Daoy (cell line): ENCODE measurements at regions not wholly inside any gene's neighbourhood (a gene's known extent, or its start where the extent isn't known, plus 50 kb on each side); places are given as distances from the start of the nearest gene placed in this dataset.

Experiments
- DNase-seq: peaks from one replicate; pipeline ENCODE4 v3.0.0-alpha.2; 2015; ENCODE audit warnings: low read depth

DNA sequence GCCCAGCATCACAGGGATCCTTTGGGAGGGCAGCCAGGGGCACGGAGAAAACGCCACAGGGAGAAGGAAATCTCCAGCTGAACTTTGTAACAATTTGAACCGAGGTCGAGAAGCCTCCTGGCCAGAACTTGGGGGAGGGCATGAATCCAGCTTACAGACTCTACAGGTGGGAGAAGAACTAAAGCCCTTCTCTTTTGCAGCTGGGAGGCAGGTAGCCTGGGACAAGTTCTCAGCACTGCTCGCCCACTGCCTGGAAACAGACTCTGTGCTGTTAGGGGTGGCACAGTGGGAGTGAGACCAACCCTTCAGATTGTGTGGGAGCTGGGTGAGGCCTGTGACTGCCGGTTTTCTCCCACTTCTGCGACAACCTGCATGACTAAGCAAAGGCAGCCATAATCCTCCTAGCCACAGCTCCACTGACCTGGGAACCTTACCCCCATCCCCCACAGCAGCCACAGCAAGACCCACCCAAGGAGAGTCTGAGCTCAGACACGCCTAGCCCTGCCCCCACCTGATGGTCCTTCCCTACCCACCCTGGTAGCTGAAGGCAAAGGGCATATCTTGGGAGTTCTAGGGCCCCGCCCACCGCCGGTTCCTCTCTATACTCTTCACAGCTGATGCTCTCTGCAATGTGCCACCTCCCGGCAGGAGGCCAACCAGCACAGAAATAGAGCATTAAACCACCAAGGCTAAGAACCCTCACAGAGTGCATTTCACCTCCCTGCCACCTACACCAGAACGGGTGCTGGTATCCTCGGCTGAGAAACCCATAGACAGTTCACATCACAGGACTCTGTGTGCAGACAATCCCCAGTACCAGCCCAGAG lies 136.0 kb upstream of the SIX2 start:
- DNase-seq = no peak

DNA sequence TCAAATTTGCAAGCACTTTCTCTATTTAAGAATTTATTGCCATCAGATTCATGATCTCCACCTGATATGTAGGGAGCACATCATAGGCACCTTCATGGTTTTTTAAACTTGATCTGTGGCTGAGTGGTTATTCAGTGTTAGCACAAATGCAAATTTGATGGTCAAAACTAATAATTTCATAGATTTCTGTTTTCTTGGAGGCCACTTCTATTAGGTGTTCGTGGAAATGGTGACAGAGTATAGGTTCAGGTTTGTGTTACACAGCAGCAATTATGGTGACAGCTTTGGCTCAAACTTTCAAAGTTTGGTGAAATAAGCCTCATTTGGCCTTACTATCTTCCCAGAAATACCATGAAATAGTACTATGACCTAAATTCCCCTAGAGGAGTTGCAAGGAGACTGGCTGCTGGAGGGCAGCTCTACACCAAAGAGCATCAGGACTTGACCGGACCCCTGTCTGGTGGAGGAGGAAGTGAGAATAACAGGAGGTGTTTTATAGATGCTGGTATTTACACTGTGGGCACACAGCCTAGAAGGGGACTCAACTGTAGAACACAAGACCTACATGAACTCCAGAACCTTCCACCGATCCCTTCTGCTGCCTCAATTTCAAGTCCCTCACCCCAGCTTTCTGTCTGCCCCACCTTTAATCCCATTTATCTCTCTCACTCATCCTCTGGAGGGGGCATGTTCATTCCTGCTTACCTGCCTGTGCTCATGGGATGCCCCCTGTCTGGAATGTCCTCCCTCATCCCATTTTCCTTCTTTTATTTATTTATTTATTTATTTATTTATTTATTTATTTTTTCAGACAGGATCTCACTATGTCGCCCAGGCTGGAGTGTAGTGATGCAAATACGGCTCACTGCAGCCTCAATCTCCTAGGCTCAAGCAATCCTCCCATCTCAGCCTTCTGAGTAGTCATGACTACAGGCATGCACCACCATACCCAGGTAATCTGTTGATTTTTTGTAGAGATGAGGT lies 132.9 kb upstream of the SIX2 start:
- DNase-seq = no peak

DNA sequence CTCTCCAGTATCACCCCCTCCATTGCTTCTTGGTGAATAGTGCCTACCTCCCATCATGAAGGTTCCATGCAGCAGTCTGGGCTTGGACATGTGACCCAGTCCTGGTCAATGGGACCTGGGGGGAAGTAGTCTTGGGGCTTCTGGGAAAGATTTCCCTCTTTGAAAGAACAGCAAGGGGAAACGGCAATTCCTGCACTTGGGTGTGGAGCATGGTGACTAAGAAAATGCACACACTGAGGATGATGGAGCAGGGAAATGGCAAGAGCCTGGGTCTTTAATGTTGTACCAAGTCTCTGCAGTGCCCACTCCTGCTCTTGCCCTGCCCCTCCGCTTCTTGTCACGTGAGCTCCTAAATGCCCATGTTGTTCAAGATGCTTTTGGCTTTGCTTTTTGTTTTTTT lies 131.4 kb upstream of the SIX2 start:
- no peak for DNase-seq

DNA sequence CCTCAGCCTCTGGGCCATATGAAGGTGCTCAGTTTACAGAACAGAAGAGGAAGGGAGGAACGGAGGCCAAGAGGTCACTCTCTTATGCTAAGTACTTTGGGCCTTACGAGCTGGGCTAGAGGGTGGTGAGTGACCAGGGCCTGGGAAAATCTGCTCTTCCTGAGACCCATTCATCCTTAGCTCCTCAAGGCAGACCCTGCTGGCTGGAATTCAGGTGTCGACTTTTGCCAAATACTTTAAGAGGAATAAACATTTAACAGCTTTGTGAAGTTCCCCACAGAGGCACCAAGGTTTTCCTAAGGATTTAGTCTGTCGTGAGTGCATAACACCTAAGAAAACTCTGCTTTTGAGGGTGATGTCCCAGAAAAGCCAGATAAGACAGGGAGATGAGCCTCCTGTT lies 129.7 kb upstream of the SIX2 start:
- no peak for DNase-seq

DNA sequence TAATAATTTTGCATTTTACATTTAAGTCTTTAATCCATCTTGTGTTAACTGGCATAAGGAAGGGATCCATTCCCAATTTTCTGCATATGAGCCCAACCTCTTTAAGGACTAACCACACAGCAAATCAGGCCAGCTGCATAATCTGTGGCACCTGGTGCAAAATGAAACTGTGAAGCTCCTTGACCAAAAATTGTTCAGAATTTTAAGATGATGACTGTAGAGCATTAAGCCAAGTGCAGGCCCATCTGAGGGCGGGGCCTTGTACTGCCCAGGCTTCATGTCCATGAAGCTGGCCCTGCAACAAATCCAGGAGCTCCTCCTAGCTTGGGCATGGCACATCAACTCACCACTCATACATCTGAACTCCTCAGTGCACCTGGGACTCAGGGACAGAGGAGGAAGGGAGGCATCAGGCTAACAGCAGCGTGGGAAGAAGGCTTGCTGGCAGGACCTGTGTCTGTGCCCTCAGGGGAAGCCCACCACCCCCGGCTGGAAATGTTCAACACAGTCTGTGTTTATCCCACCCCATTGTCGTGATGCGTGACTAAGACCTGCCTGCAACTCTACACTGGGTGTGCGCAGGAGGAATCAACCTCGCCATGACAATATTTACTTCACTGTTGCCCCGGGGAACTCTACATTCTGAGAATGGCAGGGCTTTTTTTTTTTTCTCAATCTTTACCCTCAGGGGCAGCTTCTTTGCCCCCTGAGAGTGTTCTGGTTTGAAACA lies 128.9 kb upstream of the SIX2 start:
- no peak for DNase-seq

DNA sequence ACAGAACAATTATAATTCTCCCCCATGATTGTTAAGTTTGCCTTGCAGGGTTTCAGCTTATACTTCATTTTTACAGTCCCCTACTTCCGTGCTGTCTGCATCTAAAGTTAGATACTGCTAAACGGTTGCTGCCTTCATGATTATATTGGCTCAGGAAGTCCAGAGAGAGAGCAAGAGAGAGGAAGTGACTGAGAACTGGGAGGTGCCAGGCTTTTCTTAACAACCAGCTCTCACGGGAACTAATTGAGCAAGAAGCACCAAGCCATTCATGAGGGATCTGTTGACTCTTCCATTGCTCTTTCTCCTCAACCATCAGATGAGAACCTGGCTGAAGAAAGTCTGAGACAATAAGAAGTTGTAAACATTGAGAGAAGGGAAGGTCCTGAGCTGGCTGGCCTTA lies 125.5 kb upstream of the SIX2 start:
- peak; percentile 50 for DNase-seq

- DNase-seq = peak; percentile 55
Measured at GRCh38 chr2:45134014-45134413, 124.8 kb upstream of the SIX2 start.

DNA sequence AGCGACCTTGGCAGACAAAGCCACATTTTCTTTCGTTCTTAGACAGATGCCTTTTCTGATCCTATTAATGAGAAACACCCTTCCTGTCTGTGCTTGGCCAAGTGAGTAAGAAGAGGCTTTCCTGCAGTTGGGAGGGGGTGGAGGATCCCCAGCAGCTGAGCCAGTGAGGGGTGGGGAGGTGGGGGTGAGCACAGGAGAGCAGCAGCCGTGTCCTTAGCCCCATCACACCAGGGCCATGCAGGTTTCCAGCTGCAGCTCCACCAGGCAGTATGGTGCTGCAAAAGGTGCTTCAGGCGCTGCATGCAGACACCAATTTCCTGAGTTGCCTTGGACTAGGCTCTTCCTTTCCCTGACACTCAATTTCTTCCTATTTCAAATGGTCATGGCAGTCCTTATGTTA lies 123.3 kb upstream of the SIX2 start:
- DNase-seq = no peak

DNA sequence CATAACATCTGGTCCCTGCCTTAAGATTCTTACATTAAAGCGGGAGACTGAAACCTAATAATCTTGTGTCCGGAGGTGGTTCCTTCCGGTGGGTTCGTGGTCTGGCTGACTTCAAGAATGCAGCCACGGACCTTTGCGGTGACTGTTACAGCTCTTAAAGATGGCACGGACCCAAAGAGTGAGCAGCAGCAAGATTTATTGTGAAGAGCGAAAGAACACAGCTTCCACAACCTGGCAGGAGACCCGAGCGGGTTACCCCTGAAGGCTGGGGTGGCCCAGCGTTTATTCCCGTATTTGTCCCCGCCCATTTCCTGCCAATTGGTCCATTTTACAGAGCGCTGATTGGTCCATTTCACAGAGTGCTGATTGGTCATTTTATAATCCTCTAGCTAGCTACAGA lies 122.3 kb upstream of the SIX2 start:
- peak; percentile 70 for DNase-seq

DNA sequence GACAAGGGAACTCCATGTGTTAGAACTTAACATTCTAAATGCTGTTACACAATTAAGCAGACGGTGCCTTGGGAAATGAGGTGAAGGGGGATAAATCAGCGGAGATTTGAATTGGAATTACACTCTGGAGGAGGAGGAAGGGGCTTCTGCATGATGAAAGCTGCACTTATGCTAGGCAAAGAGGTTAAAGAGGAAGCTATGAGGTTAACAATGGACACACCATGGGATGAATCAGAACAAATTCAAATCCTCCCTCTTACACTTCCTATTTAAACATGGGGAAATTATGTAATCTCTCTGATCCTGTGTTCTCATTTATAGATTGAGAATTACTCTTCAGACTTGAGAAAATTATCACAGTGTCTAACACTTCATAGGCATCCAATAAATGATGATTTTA lies 121.5 kb upstream of the SIX2 start:
- no peak for DNase-seq

- peak; percentile 97 for DNase-seq
Measured at GRCh38 chr2:45128580-45128997, 119.3 kb upstream of the SIX2 start.

DNA sequence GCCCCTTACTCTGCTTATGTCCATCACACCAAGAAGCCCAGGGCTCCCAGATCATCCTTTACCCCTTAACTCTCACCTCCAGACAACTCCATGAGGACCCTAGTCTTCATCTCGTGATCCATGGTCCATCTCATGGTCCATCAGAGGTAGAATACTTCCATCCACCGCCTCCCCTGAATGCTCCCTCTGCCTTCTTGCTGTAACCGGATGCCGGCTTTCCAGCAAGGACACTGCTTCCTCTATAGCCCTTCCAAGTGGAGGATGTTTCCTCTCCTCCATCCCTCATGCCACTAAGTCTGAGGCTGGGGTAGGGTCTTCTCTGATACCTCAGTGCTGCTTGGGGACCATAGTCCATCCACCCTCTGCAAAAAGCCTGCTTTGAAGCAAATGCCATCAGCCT lies 118.6 kb upstream of the SIX2 start:
- DNase-seq = no peak

- DNase-seq = no peak
Measured at GRCh38 chr2:45127321-45127720, 118.1 kb upstream of the SIX2 start.

GRCh38 chr2:45125232-45125631 lies 116.0 kb upstream of the SIX2 start:
- DNase-seq = no peak

DNA sequence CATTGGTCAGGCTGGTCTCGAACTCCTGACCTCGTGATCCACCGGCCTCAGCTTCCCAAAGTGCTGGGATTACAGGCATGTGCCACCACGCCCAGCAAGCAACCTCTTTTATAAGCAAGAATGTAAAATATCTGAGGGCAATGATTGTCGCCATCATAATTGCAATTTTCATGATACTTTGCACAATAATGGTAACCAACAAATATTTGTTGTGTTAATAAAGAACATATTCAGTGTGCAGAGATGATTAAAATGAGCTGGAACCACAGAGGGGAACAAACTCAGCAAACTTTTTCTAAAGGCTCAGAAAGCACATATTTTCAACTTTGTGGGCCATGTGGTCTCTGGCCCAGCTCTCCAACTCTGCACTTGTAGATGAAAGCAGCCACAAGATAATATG lies 115.2 kb upstream of the SIX2 start:
- no peak for DNase-seq

DNA sequence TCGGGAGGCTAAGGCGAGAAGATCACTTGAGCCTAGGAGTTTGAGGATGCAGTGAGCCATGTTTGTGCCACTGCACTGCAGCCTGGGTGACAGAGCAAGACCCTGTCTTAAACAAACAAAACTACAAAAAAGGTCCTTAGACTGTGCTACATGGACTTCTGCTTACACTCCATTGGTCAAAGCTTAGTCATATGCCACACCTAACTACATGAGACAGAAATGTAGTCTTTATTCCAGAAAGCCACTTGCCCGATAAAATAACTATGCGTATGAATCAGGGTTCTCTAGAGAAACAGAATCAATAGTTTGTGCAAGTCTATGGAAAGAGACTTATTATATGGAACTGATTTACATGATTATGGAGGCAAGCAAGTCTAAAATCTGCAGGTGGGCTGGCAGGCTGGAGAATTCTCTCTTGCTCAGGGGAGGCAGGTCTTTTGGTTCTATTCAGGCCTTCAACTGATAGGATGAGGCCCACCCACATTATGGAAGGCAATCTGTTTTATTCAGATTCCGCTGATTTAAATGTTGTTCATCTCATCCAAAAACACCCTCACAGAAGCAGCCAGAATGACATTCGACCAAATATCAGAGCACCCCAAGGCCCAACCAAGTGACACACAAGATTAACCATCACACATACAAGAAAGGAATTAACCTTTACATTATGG lies 114.4 kb upstream of the SIX2 start:
- no peak for DNase-seq

GRCh38 chr2:45123065-45123464 lies 113.8 kb upstream of the SIX2 start:
- no peak for DNase-seq

DNA sequence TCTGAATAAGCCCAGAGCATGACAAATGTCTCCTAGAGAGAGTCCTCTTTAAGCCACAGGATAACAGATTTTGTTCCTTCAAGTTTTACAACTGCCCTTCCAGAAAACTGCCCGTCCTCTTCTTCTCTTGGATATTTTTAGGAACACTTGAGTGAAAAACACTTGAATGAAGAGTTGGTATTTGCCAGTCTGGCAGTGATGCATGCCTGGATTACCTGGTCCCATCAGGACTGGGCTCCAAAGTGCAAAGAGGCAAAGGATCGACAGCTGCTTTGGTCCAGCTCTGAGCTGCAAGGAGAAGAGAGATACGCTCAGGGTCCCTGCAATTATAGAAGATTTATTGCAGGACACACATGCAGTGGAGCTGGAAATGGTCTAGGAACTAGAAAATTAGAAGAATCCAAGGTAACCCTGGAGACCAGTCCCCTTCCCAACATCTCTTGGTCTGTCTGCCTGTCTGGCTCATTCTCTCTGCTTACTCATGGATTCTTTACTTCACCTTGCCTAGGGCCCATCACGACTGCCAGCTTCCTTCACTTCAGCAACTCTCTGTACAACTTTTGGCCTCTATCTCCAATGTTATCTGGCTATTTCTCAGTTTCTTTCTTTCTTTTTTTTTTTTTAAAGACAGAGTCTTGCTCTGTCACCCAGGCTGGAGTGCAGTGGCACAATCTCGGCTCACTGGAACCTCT lies 112.1 kb upstream of the SIX2 start:
- DNase-seq = no peak

GRCh38 chr2:45120546-45120945 lies 111.3 kb upstream of the SIX2 start:
- no peak for DNase-seq

DNA sequence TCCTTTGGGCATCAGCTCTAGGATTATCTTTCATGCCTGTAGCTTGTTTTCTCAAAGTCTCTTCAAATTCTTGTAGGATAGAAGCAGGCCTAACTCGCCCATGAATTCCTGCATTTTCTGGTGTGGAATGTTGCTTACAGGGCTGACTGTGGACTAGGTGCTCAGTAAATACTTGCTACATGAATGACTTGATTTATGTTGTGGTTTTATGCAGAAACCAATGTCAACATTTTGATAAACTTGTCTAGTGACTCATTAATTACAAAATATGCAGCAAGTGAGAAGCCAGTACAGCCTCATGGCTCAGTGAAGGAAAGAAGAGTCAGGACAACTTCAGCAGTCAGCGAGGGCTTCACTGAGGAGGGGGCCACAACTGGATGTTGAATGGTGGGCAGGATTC lies 110.6 kb upstream of the SIX2 start:
- DNase-seq = peak; percentile 66

GRCh38 chr2:45119038-45119437 lies 109.8 kb upstream of the SIX2 start:
- DNase-seq = peak; percentile 55
